Activated naive CD4-positive, alpha-beta T cell treated with anti-CD3 and anti-CD28 coated beads, Interleukin-2, amount 50 U/mL, for 24 hours (primary cell): ENCODE measurements at regions not wholly inside any gene's neighbourhood (a gene's known extent, or its start where the extent isn't known, plus 50 kb on each side); places are given as distances from the start of the nearest gene placed in this dataset.

ENCODE experiments used
- H3K27ac Mint-ChIP-seq: one replicate; pipeline ENCODE4 v1.8.0; 2021; ENCODE audit warnings: mild to moderate bottlenecking, mixed read lengths
- H3K27me3 Mint-ChIP-seq: one replicate; pipeline ENCODE4 v1.8.0; 2021; ENCODE audit warnings: mixed read lengths
- H3K36me3 Mint-ChIP-seq: one replicate; pipeline ENCODE4 v1.8.0; 2021; ENCODE audit warnings: mixed read lengths
- H3K4me1 Mint-ChIP-seq: one replicate; pipeline ENCODE4 v1.8.0; 2021; ENCODE audit warnings: mixed read lengths
- H3K4me3 Mint-ChIP-seq: one replicate; pipeline ENCODE4 v1.8.0; 2021; ENCODE audit warnings: mild to moderate bottlenecking, mixed read lengths
- H3K9me3 Mint-ChIP-seq: one replicate; pipeline ENCODE4 v1.8.0; 2021; ENCODE audit warnings: mixed read lengths

- H3K4me3 Mint-ChIP-seq: no peak overlapping the region
- H3K4me1 Mint-ChIP-seq: no peaks in the 10 kb centered on the region
- H3K9me3 Mint-ChIP-seq: no peaks in the 10 kb centered on the region
- H3K36me3 Mint-ChIP-seq: no peaks in the 10 kb centered on the region
- no peak overlapping the region for H3K27ac Mint-ChIP-seq
- no peaks in the 10 kb centered on the region for H3K27me3 Mint-ChIP-seq
Observed at GRCh38 chr16:59392911-59393310, 658.8 kb upstream of the GOT2 start.

- H3K27ac Mint-ChIP-seq: no peak overlapping the region
- no peaks in the 10 kb centered on the region for H3K4me1 Mint-ChIP-seq
- H3K27me3 Mint-ChIP-seq: no peaks in the 10 kb centered on the region
- H3K36me3 Mint-ChIP-seq: no peaks in the 10 kb centered on the region
- H3K9me3 Mint-ChIP-seq: no peaks in the 10 kb centered on the region
- no peak overlapping the region for H3K4me3 Mint-ChIP-seq
Observed at GRCh38 chr16:59391617-59392364, 657.7 kb upstream of the GOT2 start.

- H3K4me1 Mint-ChIP-seq: no peaks in the 10 kb centered on the region
- H3K36me3 Mint-ChIP-seq: no peaks in the 10 kb centered on the region
- H3K27me3 Mint-ChIP-seq: no peaks in the 10 kb centered on the region
- H3K4me3 Mint-ChIP-seq: no peak overlapping the region
- no peaks in the 10 kb centered on the region for H3K9me3 Mint-ChIP-seq
- no peak overlapping the region for H3K27ac Mint-ChIP-seq
Observed at GRCh38 chr16:59385959-59386358, 651.8 kb upstream of the GOT2 start.

GRCh38 chr16:59385491-59385890 lies 651.4 kb upstream of the GOT2 start:
- Mint-ChIP-seq H3K36me3 (no peaks in the 10 kb centered on the region), H3K4me1 (no peaks in the 10 kb centered on the region), H3K27ac (no peak overlapping the region), H3K27me3 (no peaks in the 10 kb centered on the region), H3K9me3 (no peaks in the 10 kb centered on the region), H3K4me3 (no peak overlapping the region)

- H3K27ac Mint-ChIP-seq: no peak overlapping the region
- H3K4me1 Mint-ChIP-seq: no peaks in the 10 kb centered on the region
- no peaks in the 10 kb centered on the region for H3K27me3 Mint-ChIP-seq
- peaks cover 6% of the 10 kb centered on the region for H3K9me3 Mint-ChIP-seq
- no peak overlapping the region for H3K4me3 Mint-ChIP-seq
- no peaks in the 10 kb centered on the region for H3K36me3 Mint-ChIP-seq
Observed at GRCh38 chr16:59373632-59374031, 639.5 kb upstream of the GOT2 start.

GRCh38 chr16:59370717-59371116 lies 636.6 kb upstream of the GOT2 start:
- H3K9me3 Mint-ChIP-seq: peaks cover 14% of the 10 kb centered on the region
- no peak overlapping the region for H3K27ac Mint-ChIP-seq
- H3K36me3 Mint-ChIP-seq: no peaks in the 10 kb centered on the region
- no peaks in the 10 kb centered on the region for H3K4me1 Mint-ChIP-seq
- H3K4me3 Mint-ChIP-seq: no peak overlapping the region
- H3K27me3 Mint-ChIP-seq: no peaks in the 10 kb centered on the region

GRCh38 chr16:59369523-59369922 lies 635.4 kb upstream of the GOT2 start:
- H3K27ac Mint-ChIP-seq: no peak overlapping the region
- no peaks in the 10 kb centered on the region for H3K4me1 Mint-ChIP-seq
- no peaks in the 10 kb centered on the region for H3K27me3 Mint-ChIP-seq
- peaks cover 8% of the 10 kb centered on the region for H3K9me3 Mint-ChIP-seq
- no peak overlapping the region for H3K4me3 Mint-ChIP-seq
- no peaks in the 10 kb centered on the region for H3K36me3 Mint-ChIP-seq

GRCh38 chr16:59368586-59368985 lies 634.5 kb upstream of the GOT2 start:
- Mint-ChIP-seq H3K9me3 (peaks cover 8% of the 10 kb centered on the region), H3K27ac (no peak overlapping the region), H3K27me3 (no peaks in the 10 kb centered on the region), H3K4me3 (no peak overlapping the region), H3K4me1 (no peaks in the 10 kb centered on the region), H3K36me3 (no peaks in the 10 kb centered on the region)

GRCh38 chr16:59356709-59357108 lies 622.6 kb upstream of the GOT2 start:
- Mint-ChIP-seq H3K4me1 (no peaks in the 10 kb centered on the region), H3K4me3 (no peak overlapping the region), H3K27me3 (no peaks in the 10 kb centered on the region), H3K36me3 (no peaks in the 10 kb centered on the region), H3K27ac (no peak overlapping the region), H3K9me3 (peaks cover 5% of the 10 kb centered on the region)

GRCh38 chr16:59356144-59356543 lies 622.0 kb upstream of the GOT2 start:
- peaks cover 5% of the 10 kb centered on the region for H3K9me3 Mint-ChIP-seq
- H3K36me3 Mint-ChIP-seq: no peaks in the 10 kb centered on the region
- H3K4me3 Mint-ChIP-seq: no peak overlapping the region
- no peaks in the 10 kb centered on the region for H3K27me3 Mint-ChIP-seq
- H3K27ac Mint-ChIP-seq: no peak overlapping the region
- no peaks in the 10 kb centered on the region for H3K4me1 Mint-ChIP-seq

GRCh38 chr16:59355704-59356103 lies 621.6 kb upstream of the GOT2 start:
- no peaks in the 10 kb centered on the region for H3K36me3 Mint-ChIP-seq

GRCh38 chr16:59351305-59351903 lies 617.3 kb upstream of the GOT2 start:
- H3K4me1 Mint-ChIP-seq: no peaks in the 10 kb centered on the region
- H3K9me3 Mint-ChIP-seq: peaks cover 5% of the 10 kb centered on the region
- H3K27ac Mint-ChIP-seq: no peak overlapping the region
- H3K4me3 Mint-ChIP-seq: no peak overlapping the region
- H3K36me3 Mint-ChIP-seq: no peaks in the 10 kb centered on the region
- no peaks in the 10 kb centered on the region for H3K27me3 Mint-ChIP-seq

More at GRCh38 chr16:59355704-59356103, 621.6 kb upstream of the GOT2 start:
- Mint-ChIP-seq H3K27ac (no peak overlapping the region), H3K4me3 (no peak overlapping the region), H3K27me3 (no peaks in the 10 kb centered on the region), H3K9me3 (peaks cover 5% of the 10 kb centered on the region), H3K4me1 (no peaks in the 10 kb centered on the region)

- H3K4me1 Mint-ChIP-seq: no peaks in the 10 kb centered on the region
- H3K9me3 Mint-ChIP-seq: peaks cover 5% of the 10 kb centered on the region
- H3K27ac Mint-ChIP-seq: no peak overlapping the region
- no peak overlapping the region for H3K4me3 Mint-ChIP-seq
- H3K27me3 Mint-ChIP-seq: no peaks in the 10 kb centered on the region
- H3K36me3 Mint-ChIP-seq: no peaks in the 10 kb centered on the region
Observed at GRCh38 chr16:59350670-59351069, 616.6 kb upstream of the GOT2 start.

GRCh38 chr16:59342669-59343068 lies 608.6 kb upstream of the GOT2 start:
- peaks cover 1% of the 10 kb centered on the region for H3K27me3 Mint-ChIP-seq
- H3K27ac Mint-ChIP-seq: no peak overlapping the region
- H3K9me3 Mint-ChIP-seq: peaks cover 9% of the 10 kb centered on the region
- no peaks in the 10 kb centered on the region for H3K36me3 Mint-ChIP-seq
- H3K4me3 Mint-ChIP-seq: no peak overlapping the region
- no peaks in the 10 kb centered on the region for H3K4me1 Mint-ChIP-seq

GRCh38 chr16:59341368-59341767 lies 607.3 kb upstream of the GOT2 start:
- Mint-ChIP-seq H3K27me3 (peaks cover 1% of the 10 kb centered on the region), H3K4me3 (no peak overlapping the region), H3K27ac (no peak overlapping the region), H3K9me3 (peaks cover 15% of the 10 kb centered on the region), H3K36me3 (no peaks in the 10 kb centered on the region), H3K4me1 (no peaks in the 10 kb centered on the region)

- Mint-ChIP-seq H3K4me3 (no peak overlapping the region), H3K27me3 (peaks cover 1% of the 10 kb centered on the region), H3K9me3 (peaks cover 13% of the 10 kb centered on the region), H3K4me1 (no peaks in the 10 kb centered on the region), H3K27ac (no peak overlapping the region), H3K36me3 (no peaks in the 10 kb centered on the region)
Observed at GRCh38 chr16:59339871-59340270, 605.8 kb upstream of the GOT2 start.
